ENCODE measurements at regions not wholly inside any gene's neighbourhood (a gene's known extent, or its start where the extent isn't known, plus 50 kb on each side); places are given as distances from the start of the nearest gene placed in this dataset.

GRCh38 chr6:859936-860335 is 167.0 kb upstream of the EXOC2 start:
- TF ChIP-seq POLR2AphosphoS5 (IDR thresholded peaks at IDR 0.05; ENCODE audit: low read depth) (no peak), CTCF (IDR thresholded peaks at IDR 0.05; ENCODE audit: insufficient read depth, low read length) (no peak), REST (IDR thresholded peaks at IDR 0.05; ENCODE audit: insufficient replicate concordance, low read depth) (no peak)

All from HL-60 (cell line).